Liver (tissue), 3 donors: ENCODE measurements at regions not wholly inside any gene's neighbourhood (a gene's known extent, or its start where the extent isn't known, plus 50 kb on each side); places are given as distances from the start of the nearest gene placed in this dataset.

ENCODE experiments used
- EGR1 ChIP-seq, 2 donors: IDR thresholded peaks; 2 replicates each; pipeline ENCODE4 v1.6.1; 2016 to 2018; ENCODE audit warnings: antibody characterized with exemption in 2 of 2, low read depth in 2 of 2
- JUND ChIP-seq, 2 donors: IDR thresholded peaks; 2 replicates each; pipeline ENCODE4 v1.6.1; 2016; ENCODE audit warnings: antibody characterized with exemption in 2 of 2
- RAD21 ChIP-seq, 2 donors: IDR thresholded peaks; 2 replicates each; pipeline ENCODE4 v1.6.1; 2016; ENCODE audit warnings: antibody characterized with exemption in 2 of 2, mild to moderate bottlenecking in 2 of 2
- RXRA ChIP-seq, 2 donors: IDR thresholded peaks; 2 replicates each; pipeline ENCODE4 v1.6.1; 2017 to 2018; ENCODE audit warnings: antibody characterized with exemption in 2 of 2, mild to moderate bottlenecking in 1 of 2
- SP1 ChIP-seq: IDR thresholded peaks from 2 replicates; pipeline ENCODE4 v1.6.1; 2018; ENCODE audit warnings: antibody characterized with exemption, mild to moderate bottlenecking
- TAF1 ChIP-seq: conservative IDR thresholded peaks from 2 replicates; pipeline ENCODE4 v1.6.1; 2016; ENCODE audit warnings: antibody characterized with exemption, mild to moderate bottlenecking
- YY1 ChIP-seq: IDR thresholded peaks from 2 replicates; pipeline ENCODE4 v1.6.1; 2016; ENCODE audit warnings: antibody characterized with exemption, mild to moderate bottlenecking
- TF ChIP-seq, protein P1 (sequence below): fragments of 150-350 bp; IDR thresholded peaks from 2 replicates; pipeline ENCODE4 v1.5.1; 2017; ENCODE audit warnings: improper control_type of control experiment, low read depth, low read length; ENCODE audit not compliant: missing input control
- TF ChIP-seq, protein P2 (sequence below): IDR thresholded peaks from 2 replicates; pipeline ENCODE4 v1.6.1; 2016; ENCODE audit warnings: antibody characterized with exemption
- TF ChIP-seq, protein P3 (sequence below): IDR thresholded peaks from 2 replicates; pipeline ENCODE4 v1.6.1; 2016; ENCODE audit warnings: antibody characterized with exemption, mild to moderate bottlenecking
- donor health status: healthy.
- donor health status: healthy.

DNA sequence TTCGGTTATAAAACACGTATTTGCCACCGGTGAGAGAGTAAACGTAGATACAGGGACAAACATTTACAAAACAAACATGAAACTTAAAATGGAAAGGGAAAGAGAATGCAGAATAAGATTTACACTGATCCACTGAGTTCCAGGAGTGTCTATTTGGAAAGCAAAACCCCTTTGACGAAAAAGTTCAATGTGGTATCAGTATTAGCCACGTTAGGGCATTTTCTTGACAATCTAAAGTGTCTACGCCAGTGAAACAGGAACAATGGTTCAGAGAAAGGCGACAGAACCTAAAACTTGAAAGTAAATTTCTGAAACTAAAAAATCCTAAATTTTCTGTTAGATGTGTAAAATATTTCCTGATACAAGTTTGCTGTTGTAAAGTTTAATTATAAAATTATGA, 278.5 kb upstream of the TENM3 start:
- TF ChIP-seq, protein P1, sequence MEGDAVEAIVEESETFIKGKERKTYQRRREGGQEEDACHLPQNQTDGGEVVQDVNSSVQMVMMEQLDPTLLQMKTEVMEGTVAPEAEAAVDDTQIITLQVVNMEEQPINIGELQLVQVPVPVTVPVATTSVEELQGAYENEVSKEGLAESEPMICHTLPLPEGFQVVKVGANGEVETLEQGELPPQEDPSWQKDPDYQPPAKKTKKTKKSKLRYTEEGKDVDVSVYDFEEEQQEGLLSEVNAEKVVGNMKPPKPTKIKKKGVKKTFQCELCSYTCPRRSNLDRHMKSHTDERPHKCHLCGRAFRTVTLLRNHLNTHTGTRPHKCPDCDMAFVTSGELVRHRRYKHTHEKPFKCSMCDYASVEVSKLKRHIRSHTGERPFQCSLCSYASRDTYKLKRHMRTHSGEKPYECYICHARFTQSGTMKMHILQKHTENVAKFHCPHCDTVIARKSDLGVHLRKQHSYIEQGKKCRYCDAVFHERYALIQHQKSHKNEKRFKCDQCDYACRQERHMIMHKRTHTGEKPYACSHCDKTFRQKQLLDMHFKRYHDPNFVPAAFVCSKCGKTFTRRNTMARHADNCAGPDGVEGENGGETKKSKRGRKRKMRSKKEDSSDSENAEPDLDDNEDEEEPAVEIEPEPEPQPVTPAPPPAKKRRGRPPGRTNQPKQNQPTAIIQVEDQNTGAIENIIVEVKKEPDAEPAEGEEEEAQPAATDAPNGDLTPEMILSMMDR: no peak
- TF ChIP-seq RAD21 (IDR thresholded peaks at IDR 0.05): no peak
- no peak for TF ChIP-seq SP1
- TF ChIP-seq JUND (IDR thresholded peaks at IDR 0.05): no peak
- no peak for TF ChIP-seq EGR1 (IDR thresholded peaks at IDR 0.05; ENCODE audit: low read depth in 2 of 2)
- no peak for TF ChIP-seq YY1
- TF ChIP-seq TAF1: no peak
- TF ChIP-seq, protein P2, sequence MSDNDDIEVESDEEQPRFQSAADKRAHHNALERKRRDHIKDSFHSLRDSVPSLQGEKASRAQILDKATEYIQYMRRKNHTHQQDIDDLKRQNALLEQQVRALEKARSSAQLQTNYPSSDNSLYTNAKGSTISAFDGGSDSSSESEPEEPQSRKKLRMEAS: no peak
- TF ChIP-seq RXRA (IDR thresholded peaks at IDR 0.05): no peak
- TF ChIP-seq, protein P3, sequence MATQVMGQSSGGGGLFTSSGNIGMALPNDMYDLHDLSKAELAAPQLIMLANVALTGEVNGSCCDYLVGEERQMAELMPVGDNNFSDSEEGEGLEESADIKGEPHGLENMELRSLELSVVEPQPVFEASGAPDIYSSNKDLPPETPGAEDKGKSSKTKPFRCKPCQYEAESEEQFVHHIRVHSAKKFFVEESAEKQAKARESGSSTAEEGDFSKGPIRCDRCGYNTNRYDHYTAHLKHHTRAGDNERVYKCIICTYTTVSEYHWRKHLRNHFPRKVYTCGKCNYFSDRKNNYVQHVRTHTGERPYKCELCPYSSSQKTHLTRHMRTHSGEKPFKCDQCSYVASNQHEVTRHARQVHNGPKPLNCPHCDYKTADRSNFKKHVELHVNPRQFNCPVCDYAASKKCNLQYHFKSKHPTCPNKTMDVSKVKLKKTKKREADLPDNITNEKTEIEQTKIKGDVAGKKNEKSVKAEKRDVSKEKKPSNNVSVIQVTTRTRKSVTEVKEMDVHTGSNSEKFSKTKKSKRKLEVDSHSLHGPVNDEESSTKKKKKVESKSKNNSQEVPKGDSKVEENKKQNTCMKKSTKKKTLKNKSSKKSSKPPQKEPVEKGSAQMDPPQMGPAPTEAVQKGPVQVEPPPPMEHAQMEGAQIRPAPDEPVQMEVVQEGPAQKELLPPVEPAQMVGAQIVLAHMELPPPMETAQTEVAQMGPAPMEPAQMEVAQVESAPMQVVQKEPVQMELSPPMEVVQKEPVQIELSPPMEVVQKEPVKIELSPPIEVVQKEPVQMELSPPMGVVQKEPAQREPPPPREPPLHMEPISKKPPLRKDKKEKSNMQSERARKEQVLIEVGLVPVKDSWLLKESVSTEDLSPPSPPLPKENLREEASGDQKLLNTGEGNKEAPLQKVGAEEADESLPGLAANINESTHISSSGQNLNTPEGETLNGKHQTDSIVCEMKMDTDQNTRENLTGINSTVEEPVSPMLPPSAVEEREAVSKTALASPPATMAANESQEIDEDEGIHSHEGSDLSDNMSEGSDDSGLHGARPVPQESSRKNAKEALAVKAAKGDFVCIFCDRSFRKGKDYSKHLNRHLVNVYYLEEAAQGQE: no peak
